ENCODE measurements at regions not wholly inside any gene's neighbourhood (a gene's known extent, or its start where the extent isn't known, plus 50 kb on each side); places are given as distances from the start of the nearest gene placed in this dataset.

DNA sequence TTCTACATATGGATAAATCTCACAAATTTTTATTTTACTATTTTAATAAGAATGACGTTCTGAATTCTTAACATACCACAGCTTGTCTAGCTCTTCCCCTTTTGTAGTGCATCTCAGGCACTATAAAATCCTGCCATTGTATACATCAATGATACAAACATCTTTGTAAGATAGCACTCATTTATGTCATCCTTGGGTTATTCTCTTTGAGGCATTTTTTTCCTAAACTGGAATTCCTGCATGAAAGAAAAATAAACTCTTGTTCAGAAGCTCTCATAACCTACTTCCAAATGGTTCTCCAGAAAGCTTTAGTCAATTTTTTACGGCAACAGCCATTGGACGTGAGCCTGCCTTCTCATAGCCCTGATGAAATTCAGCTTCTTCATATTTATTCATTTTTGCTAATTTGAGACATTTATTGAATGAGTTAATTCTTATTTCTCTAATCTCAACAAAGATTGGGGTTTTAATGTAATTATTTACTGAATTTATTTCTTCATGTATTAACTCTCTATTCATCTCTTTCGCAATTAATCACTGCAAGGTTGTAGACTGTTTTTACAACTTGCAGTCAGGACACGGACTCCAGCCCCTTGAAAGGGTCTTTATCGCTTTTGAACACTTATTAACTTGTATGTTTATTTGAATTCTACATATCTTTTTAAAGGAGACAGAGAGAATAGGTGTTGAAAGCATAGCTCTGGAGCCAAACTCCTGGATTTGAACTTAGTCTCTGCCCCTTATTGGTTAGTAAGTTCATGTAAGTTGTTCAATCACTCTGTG lies 57.6 kb upstream of the PARD3B start:
- ATAC-seq (replicated peaks in 1 of 2), result no peak
- H3K27ac Mint-ChIP-seq, result no peak overlapping the region
- H3K9me3 Mint-ChIP-seq, result no peaks in the 10 kb centered on the region
- no peaks in the 10 kb centered on the region for H3K4me1 Mint-ChIP-seq (ENCODE audit: low read depth)
- DNase-seq, result no peak
- no peaks in the 10 kb centered on the region for H3K27me3 Mint-ChIP-seq (ENCODE audit: low read depth)
- no peak overlapping the region for H3K4me3 Mint-ChIP-seq
- H3K36me3 Mint-ChIP-seq (ENCODE audit: insufficient read depth in 2 of 2), result no peaks in the 10 kb centered on the region

DNA sequence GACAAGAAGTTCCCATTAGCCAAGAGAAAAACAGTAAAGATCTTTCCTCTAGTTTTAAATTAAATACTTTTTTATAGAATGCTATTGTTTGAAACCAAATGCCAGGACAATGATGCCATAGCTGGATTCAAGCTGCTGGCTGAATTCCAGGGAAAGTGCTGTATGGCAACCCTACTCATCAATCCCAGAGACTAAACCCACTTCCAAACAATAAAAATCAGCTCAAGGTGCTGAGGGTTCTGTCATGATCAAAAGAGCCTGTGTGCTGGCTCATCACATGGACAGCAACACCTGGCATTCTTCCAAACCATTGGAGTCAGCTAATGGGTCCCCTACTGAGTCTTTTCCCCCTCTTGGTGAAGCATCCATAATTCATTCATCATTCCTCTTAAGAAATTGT lies 53.7 kb upstream of the PARD3B start:
- Mint-ChIP-seq H3K27me3 (ENCODE audit: low read depth) (no peaks in the 10 kb centered on the region), H3K9me3 (no peaks in the 10 kb centered on the region), H3K27ac (no peak overlapping the region), H3K36me3 (ENCODE audit: insufficient read depth in 2 of 2) (no peaks in the 10 kb centered on the region), H3K4me3 (no peak overlapping the region), H3K4me1 (ENCODE audit: low read depth) (no peaks in the 10 kb centered on the region)
- no peak for DNase-seq
- no peak for ATAC-seq (replicated peaks in 1 of 2)

DNA sequence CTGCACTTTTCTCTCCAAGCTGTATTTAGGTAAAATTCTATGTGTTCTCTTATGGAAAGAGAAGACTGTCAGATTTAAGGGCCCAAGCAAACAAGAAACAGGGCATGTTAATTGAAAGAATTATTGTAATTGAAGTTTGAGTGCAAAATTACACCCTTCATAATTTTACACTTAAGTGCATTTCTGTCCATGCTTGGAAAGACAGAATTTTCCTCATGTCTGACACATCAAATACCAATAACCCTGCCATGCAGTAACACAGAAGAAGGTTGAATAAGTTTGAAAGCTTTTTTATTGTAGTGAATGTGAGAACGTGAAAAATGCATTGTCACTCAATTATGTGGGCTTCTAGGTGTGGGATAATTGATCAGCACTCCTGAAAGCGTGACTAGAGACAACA lies 52.9 kb upstream of the PARD3B start:
- no peaks in the 10 kb centered on the region for H3K36me3 Mint-ChIP-seq (ENCODE audit: insufficient read depth in 2 of 2)
- no peaks in the 10 kb centered on the region for H3K9me3 Mint-ChIP-seq

DNA sequence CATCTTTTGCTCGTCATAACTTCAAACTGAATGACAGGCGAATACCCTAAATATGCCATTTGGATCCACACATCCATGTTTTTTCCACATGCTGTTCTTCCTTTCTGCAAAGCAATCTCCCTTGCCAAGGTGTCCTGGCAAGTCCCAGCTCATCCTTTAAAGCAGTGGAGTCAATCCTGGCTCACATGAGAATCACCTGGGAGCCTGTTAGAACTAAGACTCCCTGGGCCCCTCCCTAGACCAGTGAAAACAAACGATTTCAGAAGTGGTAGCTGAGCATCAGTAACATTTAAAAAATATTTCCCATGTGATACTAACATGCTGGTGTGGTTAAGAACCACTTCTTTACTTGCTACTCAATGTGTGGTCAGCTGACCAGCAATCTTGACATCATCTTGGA lies 50.6 kb upstream of the PARD3B start:
- Mint-ChIP-seq H3K36me3 (ENCODE audit: insufficient read depth in 2 of 2) (no peaks in the 10 kb centered on the region), H3K27me3 (ENCODE audit: low read depth) (peaks cover 6% of the 10 kb centered on the region), H3K4me1 (ENCODE audit: low read depth) (no peaks in the 10 kb centered on the region), H3K27ac (no peak overlapping the region), H3K4me3 (no peak overlapping the region), H3K9me3 (no peaks in the 10 kb centered on the region)
- no peak for DNase-seq
- no peak for ATAC-seq (replicated peaks in 1 of 2)

More for the DNA sequence above, 52.9 kb upstream of the PARD3B start:
- DNase-seq, result no peak
- Mint-ChIP-seq H3K4me1 (ENCODE audit: low read depth) (no peaks in the 10 kb centered on the region), H3K27ac (no peak overlapping the region), H3K27me3 (ENCODE audit: low read depth) (peaks cover 6% of the 10 kb centered on the region), H3K4me3 (no peak overlapping the region)
- ATAC-seq (replicated peaks in 1 of 2), result no peak

DNA sequence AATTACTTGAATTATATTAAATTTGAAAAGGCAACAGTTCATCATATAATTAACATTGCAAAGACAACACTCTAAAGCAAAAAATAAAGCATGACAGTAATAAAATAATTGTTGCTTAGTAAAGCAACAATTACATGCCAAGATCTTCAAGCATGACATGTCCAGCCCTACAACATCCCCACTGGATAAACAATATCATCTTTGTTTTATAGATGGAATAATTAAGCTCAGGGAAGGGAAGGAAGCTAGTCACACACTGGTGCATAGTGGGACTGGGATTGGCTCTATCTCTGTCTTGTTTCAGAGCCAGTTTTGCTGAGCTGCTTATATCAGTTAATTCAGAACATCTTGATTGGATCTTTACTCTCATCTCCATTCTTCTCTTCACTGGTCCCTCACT lies 49.9 kb upstream of the PARD3B start:
- Mint-ChIP-seq H3K27me3 (ENCODE audit: low read depth) (peaks cover 6% of the 10 kb centered on the region), H3K9me3 (no peaks in the 10 kb centered on the region), H3K36me3 (ENCODE audit: insufficient read depth in 2 of 2) (no peaks in the 10 kb centered on the region), H3K4me1 (ENCODE audit: low read depth) (no peaks in the 10 kb centered on the region), H3K27ac (no peak overlapping the region), H3K4me3 (no peak overlapping the region)
- DNase-seq (no peak), ATAC-seq (replicated peaks in 1 of 2) (no peak)
